ENCODE measurements at regions not wholly inside any gene's neighbourhood (a gene's known extent, or its start where the extent isn't known, plus 50 kb on each side); places are given as distances from the start of the nearest gene placed in this dataset.
A peak's percentile ranks its signal among the peaks of the same experiment; 100 is the strongest.

DNA sequence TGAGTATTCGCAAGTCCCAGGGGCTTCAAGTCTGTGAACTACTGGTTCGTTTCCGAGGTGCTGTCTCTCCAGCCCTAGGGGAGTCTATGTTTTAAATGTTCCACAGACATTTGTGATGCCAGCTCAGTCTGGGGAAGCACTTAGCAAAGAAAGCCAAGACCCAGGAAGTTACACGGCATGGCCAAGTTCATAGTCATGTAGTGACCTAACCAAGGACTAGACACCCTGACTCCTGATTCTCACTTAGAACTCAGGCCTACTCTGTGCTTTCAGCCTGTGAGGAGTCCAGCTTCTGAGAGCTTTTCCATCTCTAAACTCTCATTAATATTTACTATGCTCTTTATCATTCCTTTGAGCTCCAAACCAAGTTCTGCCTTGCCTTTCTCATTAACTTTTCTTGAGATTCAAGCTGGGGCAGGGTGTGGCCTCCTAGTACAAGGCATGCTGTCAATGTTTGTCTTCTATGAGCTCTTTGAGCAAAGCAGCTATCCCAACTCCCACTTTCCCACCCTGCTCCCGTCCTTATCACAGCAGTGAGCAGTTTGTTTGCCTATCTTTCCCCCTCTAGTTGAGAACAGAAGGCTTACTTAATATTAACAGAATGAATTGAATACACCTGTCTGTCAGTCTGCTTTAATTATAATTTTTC is 105.4 kb upstream of the FAM9C start:
- FAIRE-seq, result no peak

DNA sequence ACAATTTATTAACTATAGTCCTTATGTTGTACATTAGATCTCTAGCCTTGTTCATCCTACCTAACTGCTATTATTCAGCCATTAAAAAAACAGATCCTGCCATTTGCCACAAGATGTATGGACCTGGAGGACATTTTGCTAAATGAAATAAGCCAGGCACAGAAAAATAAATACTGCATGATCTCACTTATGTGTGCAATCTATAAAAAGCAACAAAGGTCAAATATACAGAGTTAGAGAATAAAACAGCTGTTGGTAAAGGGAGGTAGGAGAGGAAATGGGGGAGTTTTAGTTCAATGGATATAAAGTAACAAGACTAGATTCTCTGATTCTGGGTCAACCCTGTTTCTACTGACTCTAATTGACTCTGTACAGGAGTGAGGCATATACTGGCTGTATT is 103.3 kb upstream of the FAM9C start:
- FAIRE-seq (no peak), DNase-seq (ENCODE audit: low spot score) (no peak)

More for the DNA sequence above, 105.4 kb upstream of the FAM9C start:
- DNase-seq (ENCODE audit: low spot score), result no peak

DNA sequence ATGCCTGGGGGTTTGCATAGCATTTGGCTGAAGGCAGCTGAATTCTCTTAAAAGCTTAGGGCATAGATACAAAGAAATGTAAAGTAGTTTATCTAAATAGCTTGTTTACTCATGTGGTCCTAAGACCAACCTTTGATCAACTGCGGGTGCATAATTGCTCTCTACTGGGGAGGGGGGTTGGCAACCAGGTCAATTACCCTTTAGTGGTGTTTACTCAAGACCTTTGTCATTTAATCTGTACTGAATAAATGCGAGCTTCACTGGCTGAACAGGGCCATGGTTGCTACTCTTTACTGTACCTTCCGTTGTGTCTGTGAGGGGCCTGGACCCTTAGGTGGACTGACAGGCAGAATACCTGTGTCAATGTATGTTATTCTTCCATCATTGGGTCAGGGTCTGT is 102.7 kb upstream of the FAM9C start:
- no peak for FAIRE-seq
- no peak for DNase-seq (ENCODE audit: low spot score)

DNA sequence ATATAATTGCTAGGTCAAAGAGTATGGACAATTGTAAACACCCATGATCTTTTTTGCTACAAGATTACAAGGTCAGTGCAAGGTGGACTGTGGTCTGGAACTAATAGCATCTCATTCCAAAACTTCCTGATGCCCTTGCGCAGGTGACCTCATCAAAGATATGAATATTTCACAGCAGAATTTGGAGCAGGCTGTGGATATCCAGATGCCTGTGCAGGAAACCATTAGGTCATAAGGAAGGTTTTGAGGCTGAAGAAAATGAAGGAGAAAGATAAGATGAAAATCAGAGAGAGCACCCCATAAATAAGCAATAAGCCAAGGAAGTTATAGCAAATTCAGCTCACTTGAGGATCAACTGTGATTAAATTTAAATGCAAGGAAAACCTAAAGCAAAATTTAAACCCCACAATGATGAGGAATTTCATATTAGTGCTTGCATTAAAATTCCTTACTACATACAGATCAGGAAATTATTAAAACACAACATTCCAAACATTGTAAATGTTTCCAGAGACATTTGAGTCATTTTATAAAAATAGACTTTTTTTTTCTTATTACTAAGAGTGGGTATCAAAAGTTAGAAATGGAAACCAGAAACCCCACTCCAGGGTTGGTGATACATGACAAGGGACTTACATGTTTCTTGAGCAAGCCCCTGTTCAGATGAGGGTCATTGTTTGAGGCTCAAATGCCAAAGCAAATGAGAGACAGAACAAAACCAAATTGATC is 100.7 kb upstream of the FAM9C start:
- no peak for FAIRE-seq
- no peak for DNase-seq (ENCODE audit: low spot score)

DNA sequence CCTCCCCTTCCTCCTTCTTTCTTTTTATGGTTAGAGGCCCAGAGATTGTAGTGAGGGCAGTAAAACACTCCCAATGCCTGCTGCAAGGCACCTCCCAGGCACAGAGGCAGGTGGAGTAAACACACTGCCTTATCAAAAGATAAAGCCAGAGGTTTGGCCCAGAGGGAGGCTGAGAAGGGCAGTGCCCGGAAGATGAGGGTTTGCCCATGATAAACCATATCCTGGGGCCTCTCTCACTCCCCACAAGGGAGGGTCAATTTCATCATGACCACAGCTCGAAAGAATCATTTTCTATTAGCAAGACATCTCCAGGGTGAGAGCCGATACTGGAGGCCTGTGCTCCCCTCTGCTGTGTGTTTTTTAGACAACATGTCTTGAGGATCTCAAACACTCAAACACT is 98.5 kb upstream of the FAM9C start:
- no peak for FAIRE-seq
- DNase-seq (ENCODE audit: low spot score), result no peak

DNA sequence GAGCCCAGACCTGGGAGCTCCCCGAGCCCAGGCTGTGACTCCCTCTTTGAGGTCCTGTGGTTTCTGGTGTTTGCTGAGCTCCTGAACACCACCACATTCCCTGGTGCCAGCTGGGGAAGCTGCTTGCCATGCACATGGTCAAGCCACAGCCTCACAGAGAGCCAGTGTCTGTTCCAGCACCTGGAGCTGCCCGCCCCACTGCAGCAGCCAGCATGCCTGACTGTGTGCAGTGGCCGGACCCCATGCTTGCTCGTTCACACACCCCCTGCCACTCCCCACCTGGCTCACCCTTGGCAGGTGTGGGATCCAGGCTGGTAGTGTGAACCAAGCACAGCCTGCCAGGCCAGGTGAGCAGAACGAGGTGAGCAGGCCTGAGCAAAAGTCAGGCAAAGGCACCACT is 95.6 kb upstream of the FAM9C start:
- no peak for FAIRE-seq

DNA sequence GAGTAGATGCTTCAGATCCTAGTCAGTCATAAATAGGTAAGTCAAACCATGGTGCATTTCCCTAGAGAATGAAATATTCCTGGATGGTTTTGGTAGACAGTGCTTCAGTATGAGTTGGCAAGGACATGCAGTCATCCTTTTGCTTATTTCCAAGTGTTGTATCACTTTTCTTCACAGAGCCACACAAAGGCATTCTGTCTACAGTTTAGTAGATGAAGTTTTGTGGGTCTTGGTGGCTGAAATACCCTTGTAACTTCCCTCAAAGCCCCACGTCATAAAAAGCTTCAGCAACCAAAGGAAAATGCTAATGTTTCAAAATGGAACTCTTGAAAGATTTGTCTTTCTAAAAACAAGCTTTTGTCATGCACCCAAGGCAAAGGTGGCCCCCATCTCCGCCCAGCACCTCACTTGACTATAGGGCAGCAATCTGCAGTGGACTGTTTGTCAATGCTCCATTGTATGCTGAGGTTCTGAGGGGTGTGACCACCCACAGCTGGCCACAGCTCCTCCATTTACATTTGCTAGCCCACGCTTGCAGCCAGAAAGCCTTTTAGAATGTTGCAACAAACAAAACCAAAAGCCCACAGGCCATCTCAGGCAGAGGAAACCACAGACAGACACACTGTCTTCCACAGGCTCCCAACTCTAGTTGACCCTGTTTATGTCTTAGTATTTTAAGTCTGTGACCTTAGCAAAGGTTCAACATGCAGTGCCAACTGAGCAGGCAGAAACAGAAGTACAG is 87.1 kb upstream of the FAM9C start:
- no peak for DNase-seq (ENCODE audit: low spot score)
- FAIRE-seq, result no peak

More for the DNA sequence above, 95.6 kb upstream of the FAM9C start:
- no peak for DNase-seq (ENCODE audit: low spot score)

DNA sequence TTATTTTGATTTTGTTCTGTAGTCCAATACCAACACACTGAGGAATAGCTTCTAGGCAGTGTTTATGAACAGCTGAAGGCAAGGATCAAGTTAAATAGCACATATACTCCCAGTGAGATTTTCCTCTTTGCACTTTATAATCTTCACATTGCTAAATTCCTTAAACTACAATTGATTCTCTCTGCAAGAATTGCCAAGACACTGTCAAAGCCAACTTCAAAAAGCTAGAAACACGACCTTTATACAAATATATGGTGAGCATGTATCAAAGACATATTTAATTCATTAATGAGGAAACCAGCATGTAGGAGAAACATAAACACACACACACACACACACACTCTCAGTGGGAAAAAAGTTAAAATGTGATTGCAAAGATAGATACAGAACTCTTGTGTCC is 86.4 kb upstream of the FAM9C start:
- DNase-seq (ENCODE audit: low spot score) (no peak), FAIRE-seq (no peak)

DNA sequence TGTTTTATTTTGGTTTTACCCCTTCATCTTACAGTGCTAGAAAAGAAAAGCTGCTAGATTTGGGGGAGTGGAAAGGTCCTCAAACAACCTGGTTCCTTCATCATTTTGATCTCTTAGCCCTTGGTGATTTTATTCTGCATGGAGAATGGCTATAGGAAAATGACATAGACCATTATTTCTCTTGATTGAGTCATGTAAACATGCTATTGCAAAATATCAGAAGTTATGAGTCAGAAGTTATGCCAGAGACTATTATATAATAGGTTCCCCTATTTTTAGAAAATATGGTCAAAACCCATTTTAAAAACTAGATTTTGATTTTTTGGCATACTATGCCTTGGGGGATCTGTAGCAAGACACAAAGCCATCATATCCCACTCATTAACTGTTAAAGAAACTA is 83.7 kb upstream of the FAM9C start:
- FAIRE-seq (no peak), DNase-seq (ENCODE audit: low spot score) (no peak)

DNA sequence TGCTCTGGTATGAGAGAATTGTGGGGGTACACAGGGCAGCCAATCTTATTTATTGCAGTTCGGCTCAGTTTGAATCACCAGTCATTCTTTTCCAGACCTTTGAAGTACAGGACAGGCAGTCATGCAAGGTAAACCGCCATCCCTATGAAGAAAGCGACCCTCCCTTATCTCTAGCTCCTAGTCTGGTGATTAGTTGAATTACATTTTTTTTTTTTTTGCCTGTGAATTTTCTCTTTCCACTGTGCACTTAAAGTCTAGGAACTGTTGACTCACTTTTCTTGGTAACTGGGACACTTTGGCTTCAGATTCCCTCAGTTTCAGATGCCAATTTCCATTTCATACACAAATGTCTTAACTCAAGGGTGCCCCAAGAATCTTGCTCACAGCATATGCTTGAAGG is 82.4 kb upstream of the FAM9C start:
- DNase-seq (ENCODE audit: low spot score) (no peak), FAIRE-seq (no peak)

DNA sequence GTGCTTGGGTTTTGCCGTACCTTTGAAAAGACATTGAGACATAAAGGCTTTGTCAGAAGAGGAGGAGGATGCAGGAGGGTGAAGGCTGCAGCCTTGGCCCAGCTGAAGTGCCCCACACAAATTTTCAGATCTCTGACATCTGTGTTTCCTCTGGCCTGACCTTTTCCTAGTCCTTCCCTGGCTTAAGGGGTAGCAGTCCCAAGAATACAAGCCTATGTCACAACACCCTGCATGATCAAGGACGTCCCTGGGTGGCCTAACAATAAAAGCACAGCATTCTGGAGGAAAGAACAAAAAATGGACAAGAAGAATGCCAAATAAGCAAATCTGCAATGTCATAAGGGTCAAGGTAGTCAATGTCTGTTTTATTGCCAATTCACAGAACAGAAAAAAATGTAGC is 80.8 kb upstream of the FAM9C start:
- FAIRE-seq (no peak), DNase-seq (ENCODE audit: low spot score) (no peak)

DNA sequence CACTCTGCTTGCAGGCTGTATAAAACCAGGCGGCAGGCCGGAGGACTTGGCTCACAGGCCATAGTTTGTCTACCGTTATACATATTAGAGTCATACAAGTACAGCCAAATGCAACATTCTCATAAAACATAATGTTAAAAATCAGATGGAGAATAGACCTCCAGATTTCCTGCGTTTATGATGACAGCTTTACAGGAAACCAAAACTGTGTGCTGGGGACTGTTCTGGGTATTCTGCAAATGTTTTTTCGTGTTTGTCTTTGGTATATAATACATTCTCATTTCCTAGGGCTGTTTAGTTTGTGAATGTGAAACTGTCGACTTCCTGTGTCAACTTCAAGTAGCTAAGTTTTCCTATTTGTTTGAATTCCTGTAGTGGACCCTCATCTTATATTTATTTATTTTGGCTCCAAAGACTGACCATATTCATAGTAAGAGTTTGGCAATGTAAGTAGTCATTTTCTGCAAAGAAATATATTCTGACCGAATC is 79.5 kb upstream of the FAM9C start:
- DNase-seq (ENCODE audit: low spot score) (no peak), FAIRE-seq (no peak)

DNA sequence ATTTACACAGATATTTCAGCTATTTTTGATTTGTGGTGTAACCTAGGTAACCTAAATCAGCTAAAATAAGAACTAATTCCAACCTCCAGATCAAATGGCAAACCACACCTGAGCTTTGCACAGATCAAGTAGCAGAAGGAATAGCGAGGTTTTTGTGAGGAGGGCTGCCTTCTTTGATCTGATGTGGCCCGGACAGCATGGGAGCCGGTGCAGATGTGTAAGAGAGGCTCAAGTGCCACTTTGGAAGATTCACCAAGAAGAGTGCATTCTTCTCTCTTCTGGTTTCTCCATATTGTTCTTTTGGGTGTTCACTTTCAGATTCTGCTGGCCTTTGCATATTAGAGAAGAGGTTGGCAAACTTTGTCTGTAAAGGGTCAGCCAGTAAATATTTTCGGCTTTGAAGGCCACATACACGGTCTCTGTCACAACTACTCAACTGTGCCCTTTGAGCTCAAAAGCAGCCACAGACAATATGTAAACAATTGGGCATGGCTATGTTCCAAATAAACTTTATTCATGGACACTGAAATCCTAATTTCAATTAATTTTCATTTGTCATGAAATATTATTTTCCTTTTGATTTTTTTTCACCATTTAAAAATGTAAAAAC is 78.9 kb upstream of the FAM9C start:
- no peak for FAIRE-seq
- no peak for DNase-seq (ENCODE audit: low spot score)

DNA sequence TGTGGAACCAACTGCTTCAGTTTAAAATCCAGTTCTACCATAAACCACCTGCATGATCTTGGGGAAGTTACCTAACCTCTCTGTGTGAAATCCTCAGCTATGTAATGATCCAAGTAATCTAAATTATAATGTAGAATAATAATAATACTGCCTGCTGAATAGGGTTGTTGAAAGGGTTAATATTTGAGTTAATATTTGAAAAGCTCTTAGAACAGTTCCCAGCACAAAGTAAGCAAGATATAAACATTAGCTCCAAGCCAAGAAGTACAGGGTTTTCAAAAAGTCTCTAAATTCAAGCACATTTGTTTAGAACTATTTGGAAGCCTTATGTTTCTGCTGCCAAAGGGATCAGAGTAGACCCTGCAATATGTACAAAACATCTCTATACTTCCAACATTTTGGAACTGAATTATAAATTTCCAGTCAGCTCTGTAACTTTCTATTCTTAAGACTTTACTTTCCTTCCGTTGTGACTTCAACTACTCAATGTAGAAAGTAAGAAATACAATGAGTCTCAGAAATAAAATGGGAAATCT is 76.7 kb upstream of the FAM9C start:
- FAIRE-seq (no peak), DNase-seq (ENCODE audit: low spot score) (no peak)

DNA sequence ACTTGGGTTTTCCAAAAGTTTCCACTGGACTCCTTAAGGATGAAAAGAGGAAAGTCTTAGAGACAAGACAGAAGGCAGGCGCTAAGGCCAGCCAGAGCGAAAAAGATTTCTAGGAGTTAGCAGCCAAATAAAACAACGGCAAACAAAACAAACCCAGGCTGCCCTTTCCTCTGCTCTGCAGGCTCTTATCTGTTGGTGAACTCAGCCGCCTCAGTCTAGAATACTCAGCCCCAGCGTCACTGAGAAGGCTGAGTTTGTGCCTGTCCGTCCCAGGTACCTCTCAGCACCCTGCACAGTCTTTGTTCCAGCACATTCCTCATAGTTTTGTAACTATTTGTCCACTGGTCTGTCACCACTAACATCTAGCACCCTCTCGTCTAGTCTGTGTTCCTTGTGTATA is 75.6 kb upstream of the FAM9C start:
- no peak for DNase-seq (ENCODE audit: low spot score)

DNA sequence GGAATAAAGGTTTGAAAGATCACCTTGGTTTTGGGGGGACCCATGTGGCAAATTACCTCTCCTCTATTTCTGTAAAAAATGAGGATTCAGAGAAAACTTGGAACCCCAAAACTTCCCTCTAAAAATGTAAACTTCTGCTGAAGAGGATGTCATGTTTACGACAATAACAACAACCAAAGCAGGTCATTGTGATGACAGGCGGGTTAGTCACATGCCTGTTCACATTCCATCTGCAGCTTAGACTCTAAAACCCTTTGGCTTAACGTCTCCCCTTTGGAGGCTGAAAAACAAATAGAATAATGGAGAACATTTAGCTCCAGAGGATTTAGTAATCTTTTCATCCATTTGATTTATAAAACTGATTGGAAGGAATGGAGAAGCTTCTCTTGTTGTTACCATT is 75.0 kb upstream of the FAM9C start:
- no peak for FAIRE-seq
- no peak for DNase-seq (ENCODE audit: low spot score)

More for the DNA sequence above, 75.6 kb upstream of the FAM9C start:
- no peak for FAIRE-seq

DNA sequence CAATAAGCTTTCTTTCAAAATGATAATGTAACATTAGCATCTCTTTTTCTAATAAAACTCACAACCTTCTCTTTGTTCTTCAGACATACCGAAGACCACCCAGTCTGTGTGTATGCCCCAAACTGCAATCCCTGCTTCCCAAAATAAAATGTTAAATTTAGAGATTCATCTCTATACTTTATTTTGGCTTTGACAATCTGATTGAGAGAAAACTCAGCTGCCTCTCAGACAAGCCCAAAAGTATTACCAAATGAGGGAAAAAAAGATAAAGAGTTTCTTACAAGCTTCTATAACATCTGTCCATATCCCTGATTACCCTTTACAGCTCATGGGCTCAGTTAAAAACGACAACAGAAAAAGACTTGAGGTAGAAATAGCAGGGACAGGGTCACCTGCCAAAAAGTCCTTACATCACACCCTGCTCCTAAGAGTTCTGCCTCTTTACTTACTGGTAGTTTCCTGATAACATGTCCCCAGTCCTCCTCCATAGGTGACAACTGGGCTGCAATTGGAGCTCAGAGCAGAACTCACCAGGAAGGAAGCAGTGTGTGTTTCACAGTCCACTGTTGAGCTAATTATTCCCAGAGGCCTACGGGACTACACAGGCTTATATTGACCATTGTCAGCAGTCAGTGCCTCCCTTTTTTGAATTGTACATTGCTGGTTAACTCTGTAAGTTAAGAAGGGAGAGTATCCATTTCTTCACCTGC is 70.9 kb upstream of the FAM9C start:
- DNase-seq (ENCODE audit: low spot score), result no peak
- FAIRE-seq, result no peak

DNA sequence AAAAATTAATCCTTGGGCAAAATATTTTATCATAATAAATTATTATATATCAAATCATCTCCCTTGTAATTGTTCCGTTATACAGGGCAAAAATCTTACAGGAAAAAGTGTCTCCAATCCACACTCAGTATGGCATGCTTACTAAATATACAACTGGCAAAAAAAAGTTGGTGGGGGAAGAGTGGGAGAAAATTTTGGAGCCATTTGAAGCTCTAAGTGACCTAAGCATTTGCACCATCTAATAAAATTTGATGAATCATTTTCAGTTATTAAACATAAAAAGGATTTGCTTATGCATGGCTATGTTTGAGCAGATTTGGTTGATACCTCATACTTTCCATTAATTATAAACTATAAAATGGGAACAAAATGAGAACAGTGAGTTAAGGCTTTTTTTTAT is 68.1 kb upstream of the FAM9C start:
- FAIRE-seq (no peak), DNase-seq (ENCODE audit: low spot score) (no peak)

DNA sequence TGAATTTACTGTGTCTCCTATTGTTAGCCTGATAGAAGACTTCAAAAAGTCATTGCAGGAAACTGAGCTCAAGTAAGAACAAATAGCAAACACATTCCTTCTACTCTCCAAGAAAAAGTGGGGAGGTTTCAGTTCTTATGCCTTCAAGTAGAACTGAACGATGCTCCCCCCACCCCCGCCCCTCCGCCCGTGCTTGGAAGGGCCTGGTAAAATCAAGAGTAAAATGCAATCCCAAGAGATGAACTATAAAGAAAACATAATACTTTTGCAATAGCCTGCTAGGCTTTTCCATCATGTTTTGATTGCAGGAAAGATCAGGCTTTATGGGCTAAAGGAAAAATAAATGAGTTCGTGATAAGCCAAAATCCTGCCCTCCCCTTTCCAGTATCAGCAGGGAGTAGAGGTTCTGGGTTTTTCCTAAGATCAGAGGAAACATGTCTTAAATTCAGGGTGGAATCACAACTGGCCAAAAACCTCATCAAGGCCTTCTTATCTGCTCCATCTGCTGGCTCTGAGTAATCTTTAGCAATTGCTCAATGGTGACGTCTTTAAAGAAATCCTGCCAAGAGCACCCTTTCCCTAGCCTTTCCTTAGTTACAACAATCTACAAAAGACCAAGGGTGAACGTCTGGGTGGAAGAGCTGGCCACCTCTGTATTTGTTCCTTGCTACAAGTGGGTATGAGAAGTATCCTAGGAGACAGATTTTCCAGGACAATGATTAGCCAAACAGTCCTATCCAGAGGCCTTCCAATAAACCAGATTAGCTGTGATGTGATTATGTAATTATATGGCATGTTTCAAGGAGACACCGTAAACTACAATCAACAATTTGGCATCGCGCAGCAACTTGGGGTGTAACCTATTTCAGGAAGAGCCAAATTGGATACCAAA is 66.3 kb upstream of the FAM9C start:
- DNase-seq (ENCODE audit: low spot score), result peak; percentile 86
- FAIRE-seq, result peak; percentile 81

DNA sequence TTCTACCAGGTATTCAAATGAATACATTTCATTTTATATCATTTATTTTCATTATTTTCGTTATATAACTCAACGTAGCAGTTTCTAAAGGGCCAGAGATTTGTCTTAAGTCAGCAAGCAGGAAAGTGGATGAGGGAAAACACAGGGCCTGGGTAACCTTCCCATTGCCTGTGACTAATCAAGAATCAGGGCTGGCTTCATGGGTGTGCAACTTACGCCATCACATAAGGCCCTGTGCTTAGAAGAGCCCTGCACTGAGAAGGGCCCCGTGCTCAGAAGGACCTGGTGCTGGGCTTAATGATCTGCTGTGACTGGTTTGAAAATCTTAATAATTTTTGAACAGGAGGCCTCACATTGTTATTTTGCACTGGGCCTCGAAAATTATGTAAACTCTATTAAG is 65.4 kb upstream of the FAM9C start:
- no peak for DNase-seq (ENCODE audit: low spot score)
- no peak for FAIRE-seq

All from RCC 7860 (cell line).